ENCODE measurements at regions not wholly inside any gene's neighbourhood (a gene's known extent, or its start where the extent isn't known, plus 50 kb on each side); places are given as distances from the start of the nearest gene placed in this dataset.

DNA sequence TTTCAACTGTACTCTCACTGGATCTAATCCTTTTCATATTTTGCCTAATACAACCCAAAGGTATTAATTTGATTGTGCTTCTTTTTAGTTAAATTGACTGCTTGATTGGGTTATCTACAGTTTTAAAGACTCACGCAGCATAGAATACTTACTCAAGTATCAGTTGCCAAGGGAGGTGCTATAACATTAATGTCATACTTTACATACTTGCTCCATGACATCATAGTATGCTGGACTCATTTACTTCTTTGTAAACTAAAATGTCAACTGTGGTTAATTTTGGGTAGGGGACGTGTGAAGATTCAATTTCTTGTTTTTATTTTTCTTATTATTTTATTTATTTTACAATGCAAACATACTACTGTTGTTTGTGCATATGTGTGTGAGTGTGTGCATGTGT lies 716.2 kb upstream of the VRK2 start:
- no peak for TF ChIP-seq CTCF (IDR thresholded peaks at IDR 0.05)
- TF ChIP-seq POLR2A (IDR thresholded peaks at IDR 0.05) = no peak
- DNase-seq = no peak
- Histone ChIP-seq H3K4me3 (no peak overlapping the region), H3K27ac (no peak overlapping the region), H3K36me3 (replicated peaks in 1 of 2) (no peaks in the 10 kb centered on the region), H3K27me3 (no peaks in the 10 kb centered on the region), H3K9me3 (replicated peaks in 1 of 3) (no peaks in the 10 kb centered on the region), H3K4me1 (replicated peaks in 1 of 2) (no peaks in the 10 kb centered on the region)
- WGBS, 4 donors = 51 to 63% (median 60%) methylated on average over 2 of the region's 2 CpGs
- intact Hi-C loops (cut with DNase I) = no loop called here

DNA sequence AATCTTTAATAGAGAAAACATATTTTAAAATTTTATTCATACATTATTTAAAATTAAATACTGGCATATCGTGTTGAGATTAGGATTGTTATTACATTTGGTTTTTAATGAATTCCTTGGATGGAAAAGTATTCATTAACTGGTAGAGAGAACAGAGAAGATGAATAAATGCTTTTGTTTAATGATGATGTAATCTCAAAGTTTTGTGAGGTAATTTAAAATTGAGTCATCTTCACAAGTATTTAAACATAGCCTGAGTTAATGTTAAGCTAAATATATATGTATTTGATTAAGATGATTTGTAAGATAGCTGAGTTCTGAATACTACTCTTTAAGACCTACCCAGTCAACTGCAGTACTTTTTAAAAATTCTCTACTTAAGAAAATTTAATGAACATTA lies 713.4 kb upstream of the VRK2 start:
- TF ChIP-seq POLR2A (IDR thresholded peaks at IDR 0.05) = no peak
- no peak for TF ChIP-seq CTCF (IDR thresholded peaks at IDR 0.05)
- no peak overlapping the region for H3K27ac ChIP-seq
- no peaks in the 10 kb centered on the region for H3K36me3 ChIP-seq (replicated peaks in 1 of 2)
- intact Hi-C loops (cut with DNase I) = no loop called here
- no peak overlapping the region for H3K4me3 ChIP-seq
- no peaks in the 10 kb centered on the region for H3K27me3 ChIP-seq
- H3K4me1 ChIP-seq (replicated peaks in 1 of 2) = no peaks in the 10 kb centered on the region
- DNase-seq = no peak
- 80 to 91% (median 88%) methylated on average over 1 of the region's 1 CpG for WGBS, 4 donors
- H3K9me3 ChIP-seq (replicated peaks in 1 of 3) = no peaks in the 10 kb centered on the region

DNA sequence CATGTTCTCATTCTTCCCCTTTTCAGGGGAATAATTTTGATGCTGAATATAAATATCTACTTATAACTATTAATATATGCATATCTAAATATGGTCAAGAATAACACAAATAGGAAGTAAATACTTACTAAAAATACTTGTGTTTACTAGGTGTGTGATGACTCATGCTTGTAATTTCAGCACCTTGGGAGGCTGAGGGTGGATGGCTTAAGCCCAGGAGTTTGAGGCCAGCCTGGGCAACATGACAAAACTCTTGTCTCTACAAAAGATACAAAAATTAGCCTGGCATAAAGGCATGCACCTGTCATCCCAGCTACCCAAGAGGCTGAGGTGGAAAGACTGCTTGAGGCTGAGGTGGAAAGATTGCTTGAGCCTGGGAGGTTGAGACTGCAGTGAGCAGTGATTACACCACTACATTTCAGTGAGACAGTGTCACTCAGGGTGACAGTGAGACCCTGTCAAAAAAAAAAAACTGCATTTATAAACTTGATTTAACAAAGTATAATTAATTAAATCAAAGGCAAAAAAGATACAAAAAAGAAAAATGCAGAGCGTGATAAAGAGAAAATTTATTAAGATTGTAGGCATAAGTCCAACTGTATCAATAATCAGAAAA lies 703.1 kb upstream of the VRK2 start:
- Histone ChIP-seq H3K4me3 (no peak overlapping the region), H3K36me3 (replicated peaks in 1 of 2) (no peaks in the 10 kb centered on the region), H3K27ac (no peak overlapping the region), H3K27me3 (no peaks in the 10 kb centered on the region), H3K4me1 (replicated peaks in 1 of 2) (no peaks in the 10 kb centered on the region), H3K9me3 (replicated peaks in 1 of 3) (no peaks in the 10 kb centered on the region)
- DNase-seq = no peak
- intact Hi-C loops (cut with DNase I) = loop anchor here in 1 of 2 donors (10.0 kb wide), 1 partner anchor 49 kb away; no protein-coding TSS in a partner anchor
- TF ChIP-seq CTCF (IDR thresholded peaks at IDR 0.05) (no peak), POLR2A (IDR thresholded peaks at IDR 0.05) (no peak)
- whole genome bisulfite sequencing, 4 donors = 88 to 96% (median 94%) methylated on average over 1 of the region's 1 CpG

DNA sequence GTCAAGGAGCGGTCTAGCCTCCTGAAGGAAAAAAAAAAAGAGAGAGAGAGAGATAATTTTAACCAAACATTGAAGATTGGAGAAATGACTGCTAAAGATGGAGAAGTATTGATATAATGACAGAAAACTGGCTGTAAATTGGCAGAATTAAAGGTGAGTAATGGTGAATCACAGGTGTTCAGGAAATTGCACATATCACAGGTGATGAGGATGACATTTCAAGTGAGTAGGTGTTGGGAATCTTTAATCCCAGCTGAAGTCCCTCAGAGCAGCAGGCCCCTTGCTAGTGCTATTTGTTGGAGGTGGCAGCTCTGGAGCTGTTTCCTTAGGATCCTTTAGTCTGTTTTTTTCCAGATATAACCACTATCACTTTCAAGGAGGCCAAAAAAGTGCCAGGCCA lies 678.4 kb upstream of the VRK2 start:
- no peak for DNase-seq
- TF ChIP-seq CTCF (IDR thresholded peaks at IDR 0.05) = no peak
- no peak for TF ChIP-seq POLR2A (IDR thresholded peaks at IDR 0.05)
- 90 to 96% (median 94%) methylated on average over 1 of the region's 1 CpG for WGBS, 4 donors

More for the DNA sequence above, 678.4 kb upstream of the VRK2 start:
- no peaks in the 10 kb centered on the region for H3K4me1 ChIP-seq (replicated peaks in 1 of 2)
- H3K27me3 ChIP-seq = no peaks in the 10 kb centered on the region
- intact Hi-C loops (cut with DNase I) = no loop called here
- no peaks in the 10 kb centered on the region for H3K36me3 ChIP-seq (replicated peaks in 1 of 2)
- no peak overlapping the region for H3K27ac ChIP-seq
- no peak overlapping the region for H3K4me3 ChIP-seq
- H3K9me3 ChIP-seq (replicated peaks in 1 of 3) = peaks cover 0 to 2% (median 0%) of the 10 kb centered on the region in 3 donors
